ENCODE measurements at regions not wholly inside any gene's neighbourhood (a gene's known extent, or its start where the extent isn't known, plus 50 kb on each side); places are given as distances from the start of the nearest gene placed in this dataset.
"Not testable (repeated sequence)": the region's sequence is repeated elsewhere in the genome, so short reads cannot be mapped to it uniquely, and the experiment has no call there.

DNA sequence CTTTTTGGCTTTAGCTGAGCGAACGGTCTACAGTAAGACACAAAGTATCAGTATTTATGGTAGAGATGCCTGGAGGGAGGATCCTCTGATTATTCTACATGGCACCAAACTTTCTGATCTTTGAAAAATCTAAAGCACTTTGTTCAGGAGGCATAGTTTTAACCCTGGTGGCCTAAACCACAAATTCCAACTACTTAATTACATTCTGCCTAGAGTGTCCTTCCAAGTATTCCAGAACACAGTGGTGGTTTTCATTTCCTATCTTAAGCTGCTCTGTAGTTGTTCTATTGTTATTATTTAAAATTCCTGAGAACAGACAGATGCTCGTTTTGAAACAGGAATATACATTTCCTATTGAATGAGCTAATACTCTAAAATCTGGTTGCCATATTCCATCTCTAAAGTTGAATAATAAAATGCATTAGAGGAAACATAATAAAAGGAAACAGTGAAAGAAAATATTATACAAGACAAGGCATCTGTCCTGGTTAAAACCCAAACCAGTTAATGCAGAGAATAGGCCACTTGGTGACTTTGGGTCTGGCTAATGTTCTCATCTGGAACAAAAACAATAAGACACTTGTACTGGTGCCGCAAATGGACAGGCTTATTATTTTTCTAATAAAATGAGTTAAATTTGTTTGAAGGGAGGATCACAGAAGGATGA is 657.4 kb downstream of the SPRY1 start:
- DNase-seq (ENCODE audit: low read depth), result no peak

DNA sequence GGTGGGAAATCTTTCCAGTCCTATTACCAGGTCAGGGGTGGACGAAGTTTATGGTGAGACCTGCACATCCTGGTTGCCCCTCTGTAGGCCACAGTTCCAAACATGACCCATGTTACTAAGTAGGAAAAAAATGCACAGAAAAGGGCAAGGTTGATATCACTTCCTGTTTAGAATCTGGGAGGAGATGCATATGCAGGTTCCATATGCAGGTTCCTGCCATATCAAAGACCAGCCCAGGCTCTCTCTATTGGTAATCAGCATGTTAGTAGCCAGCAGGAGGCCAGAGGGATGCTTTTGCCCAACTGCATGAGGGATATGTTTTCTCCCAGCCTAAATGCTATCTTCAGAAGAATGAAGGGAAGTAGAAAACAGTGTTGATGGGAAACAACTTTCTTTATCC is 657.2 kb downstream of the ANKRD50 start:
- DNase-seq (ENCODE audit: low read depth), result no peak

DNA sequence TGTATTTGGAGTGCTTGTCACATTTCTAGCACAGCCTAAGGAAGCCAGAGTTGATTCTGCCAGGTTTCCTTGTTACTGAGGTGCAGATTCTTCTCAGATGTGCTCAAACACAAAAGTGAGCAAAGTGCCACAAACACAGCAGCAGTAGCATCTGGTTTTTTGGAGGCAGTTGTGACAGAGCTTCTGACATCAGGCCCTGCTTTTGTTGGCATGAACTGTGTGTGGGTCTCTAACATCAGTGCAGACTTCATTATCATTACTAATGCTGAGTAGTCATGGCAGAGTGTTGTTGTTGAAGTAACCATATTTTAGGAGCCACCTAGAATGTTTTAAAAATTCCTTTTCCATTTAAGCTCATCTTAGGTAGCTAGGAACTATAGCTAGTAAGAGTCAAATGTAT is 656.6 kb downstream of the ANKRD50 start:
- no peak for DNase-seq (ENCODE audit: low read depth)

DNA sequence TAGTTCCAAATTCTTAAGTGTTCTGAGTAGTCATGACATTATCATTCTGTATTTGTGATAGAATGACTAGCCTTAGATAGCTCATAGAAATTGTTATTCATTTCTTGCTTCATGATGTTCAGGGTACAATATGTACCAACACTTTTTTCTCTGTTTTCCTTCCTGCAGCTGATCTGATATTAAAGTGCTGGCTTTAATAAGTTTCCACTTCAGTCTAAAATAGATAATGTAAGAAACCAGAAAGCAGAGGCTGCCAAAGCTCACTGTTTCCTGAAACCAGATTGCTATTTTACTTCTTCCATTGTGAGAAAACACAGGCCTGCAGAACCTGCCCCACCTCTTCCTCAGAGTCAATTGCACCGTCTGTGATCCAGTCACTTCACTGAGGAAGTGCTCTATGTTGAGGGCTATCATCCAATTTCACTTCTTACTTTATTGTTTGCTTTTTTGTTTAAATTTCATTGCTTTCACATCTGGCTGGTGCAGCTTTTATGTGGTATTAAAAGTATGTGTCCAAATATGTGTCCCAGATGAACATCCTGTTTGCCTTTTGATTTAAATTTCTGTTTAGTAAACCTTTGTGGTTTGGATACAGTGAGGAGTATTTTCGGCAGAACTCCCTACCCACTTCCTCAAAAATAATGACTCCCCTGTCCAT is 652.1 kb downstream of the ANKRD50 start:
- no peak for DNase-seq (ENCODE audit: low read depth)

DNA sequence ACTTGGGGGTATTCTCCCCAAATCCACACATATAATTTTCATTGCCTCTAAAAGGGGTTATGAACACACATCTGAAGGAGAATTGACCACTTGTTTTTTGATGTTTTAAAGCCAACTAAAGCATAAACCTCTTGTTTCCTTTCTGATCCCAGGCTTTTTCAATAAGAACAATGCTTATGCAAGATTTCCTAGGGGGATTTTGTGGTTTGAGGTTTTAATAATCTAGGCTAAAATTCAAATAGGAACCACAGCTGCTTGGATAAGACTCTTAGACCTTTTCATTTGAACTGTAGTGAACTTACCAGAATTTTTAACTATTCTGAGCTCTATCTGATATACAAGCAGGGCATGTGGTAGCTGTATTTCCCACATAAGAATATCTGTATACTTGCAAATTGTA is 651.1 kb downstream of the ANKRD50 start:
- DNase-seq (ENCODE audit: low read depth), result no peak

DNA sequence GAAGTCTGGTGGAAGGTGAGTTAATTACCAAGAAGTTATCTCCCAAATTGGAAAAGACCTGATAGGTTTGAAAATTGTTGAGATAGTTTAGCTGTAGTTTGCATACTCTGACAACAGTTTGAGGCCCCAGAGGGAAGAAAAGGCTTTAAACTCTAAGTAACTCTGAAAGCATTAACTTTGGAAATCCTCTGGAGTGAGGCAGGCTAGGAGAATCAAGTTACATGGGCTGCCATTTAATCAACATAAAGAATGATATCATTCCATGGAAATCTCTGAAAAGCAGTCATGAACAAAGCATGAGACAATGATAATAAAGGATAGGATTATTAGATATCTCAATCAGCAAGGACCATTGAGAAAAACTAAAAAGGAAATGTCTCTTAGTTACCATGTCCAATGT is 647.1 kb downstream of the ANKRD50 start:
- DNase-seq (ENCODE audit: low read depth), result no peak

DNA sequence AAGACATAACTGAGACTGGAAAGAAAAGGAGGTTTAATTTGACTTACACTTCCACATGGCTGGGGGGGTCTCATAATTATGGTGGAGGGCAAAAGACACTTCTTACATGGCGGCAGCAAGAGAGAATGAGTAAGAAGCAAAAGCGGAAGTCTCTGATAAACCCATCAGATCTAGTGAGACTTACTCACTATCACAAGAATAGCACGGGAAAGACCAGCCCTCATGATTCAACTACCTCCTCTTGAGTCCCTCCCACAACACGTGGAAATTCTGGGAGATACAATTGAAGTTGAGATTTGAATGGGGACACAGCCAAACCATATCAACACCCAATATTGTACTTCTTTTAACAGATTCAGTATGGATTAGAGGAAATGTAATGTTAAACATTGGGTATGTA is 646.6 kb downstream of the ANKRD50 start:
- no peak for DNase-seq (ENCODE audit: low read depth)

DNA sequence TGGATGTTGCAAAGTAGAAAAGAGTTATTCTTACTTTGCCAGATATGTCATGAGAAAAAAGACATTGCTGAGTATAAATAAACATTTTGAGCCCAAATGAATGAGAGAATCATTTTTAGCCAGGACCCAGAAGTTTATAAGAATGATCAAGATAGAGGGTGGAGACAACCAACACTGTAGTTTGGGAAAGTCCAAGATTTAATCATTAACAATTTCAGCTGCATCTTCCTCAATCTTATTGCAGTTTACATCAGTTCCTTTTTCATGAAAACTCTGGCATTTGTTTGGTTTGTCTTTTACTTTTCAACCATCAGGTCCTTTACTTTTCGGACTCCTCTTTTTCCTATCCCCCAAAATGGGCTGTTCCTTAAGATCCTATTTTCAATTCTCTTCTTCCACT is 645.9 kb downstream of the ANKRD50 start:
- no peak for DNase-seq (ENCODE audit: low read depth)

DNA sequence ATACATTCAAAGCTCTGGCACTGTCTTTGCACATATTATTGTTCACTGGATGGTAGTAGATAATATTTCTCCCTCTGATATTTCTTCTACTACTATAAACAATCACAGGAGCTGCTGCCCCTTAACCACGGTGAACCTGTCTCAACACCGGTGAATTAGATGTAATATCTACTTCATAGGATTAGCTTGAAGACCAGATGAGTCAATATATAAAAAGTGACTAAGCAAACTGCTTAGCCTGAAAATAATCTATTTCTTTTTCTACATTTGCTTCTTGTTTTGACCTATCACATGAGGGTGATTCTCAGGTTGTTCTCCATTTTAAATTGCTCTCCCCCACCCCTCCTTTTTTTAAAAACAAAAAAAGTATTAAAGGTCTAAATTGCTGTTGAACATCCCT is 645.5 kb downstream of the ANKRD50 start:
- DNase-seq (ENCODE audit: low read depth), result no peak

DNA sequence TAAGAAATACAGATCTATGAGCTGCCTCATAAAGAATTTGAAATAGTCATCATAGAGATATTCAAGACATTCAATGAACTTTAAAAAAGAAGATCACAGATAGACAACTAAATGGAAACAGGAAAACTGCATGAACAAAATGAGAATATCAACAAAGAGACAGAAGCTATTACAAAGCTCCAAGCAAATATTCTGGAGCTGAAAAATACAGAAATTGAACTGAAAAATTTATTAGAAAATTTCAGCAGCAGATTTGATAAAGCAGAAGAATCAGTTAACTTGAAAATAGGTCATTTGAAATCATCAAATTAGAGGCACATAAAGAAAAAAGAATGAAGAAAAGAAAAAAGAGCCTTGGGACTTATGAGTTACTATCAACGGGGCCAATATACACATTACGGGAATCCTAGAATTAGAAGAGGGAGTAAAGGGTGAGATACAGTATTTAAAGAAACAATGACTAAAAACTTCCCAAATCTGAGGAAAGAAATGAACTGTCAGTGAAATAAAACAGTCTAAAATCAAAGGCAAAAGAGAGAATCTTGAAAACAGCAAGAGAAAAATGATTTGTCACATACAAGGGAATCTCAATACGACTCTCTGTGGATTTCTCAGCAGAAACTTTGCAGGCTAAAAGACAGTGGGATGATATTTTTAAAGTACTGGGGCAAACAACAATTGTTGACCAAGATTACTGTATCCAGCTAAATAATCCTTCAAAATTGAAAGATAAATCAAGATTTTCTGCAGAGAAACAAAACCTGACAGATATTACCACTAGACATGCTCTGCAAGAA is 641.6 kb downstream of the ANKRD50 start:
- no peak for DNase-seq (ENCODE audit: low read depth)

DNA sequence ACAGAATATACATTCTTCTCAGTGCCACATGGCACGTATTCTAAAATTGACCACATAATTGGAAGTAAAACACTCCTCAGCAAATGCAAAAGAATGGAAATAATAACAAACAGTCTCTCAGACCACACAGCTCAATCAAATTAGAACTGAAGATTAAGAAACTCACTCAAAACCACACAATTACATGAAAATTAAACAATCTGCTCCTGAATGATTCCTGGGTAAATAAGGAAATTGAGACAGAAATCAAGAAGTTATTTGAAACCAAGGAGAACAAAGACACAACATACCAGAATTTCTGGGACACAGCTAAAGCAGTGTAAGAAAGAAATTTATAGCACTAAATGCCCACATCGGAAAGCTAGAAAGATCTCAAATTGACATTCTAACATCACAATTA is 637.3 kb downstream of the ANKRD50 start:
- DNase-seq (ENCODE audit: low read depth), result not testable (repeated sequence)

DNA sequence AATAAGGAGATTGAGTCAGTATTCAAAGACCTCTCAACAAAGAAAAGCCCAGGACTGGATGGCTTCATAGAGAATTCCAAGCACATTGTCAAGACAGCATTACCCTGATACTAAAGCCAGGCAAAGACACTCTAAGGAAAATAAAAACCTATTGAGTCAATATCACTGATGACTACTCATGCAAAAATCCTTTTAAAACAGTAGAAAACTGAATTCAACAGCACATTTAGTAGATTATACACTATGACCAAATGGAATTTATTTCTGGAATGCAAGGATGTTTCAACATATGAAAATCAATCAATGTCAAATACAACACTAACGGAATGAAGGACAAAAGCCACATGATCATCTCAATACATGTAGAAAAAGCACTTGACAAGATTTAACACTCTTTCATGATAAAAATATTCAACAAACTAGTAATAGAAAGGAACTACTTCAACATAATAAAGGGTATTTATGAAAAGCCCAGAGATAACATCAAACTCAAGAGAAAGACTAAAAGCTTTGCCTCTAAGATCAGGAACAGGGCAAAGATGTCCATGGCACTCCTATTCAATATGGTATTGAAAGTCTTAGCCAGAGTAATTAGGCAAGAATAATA is 633.3 kb downstream of the ANKRD50 start:
- DNase-seq (ENCODE audit: low read depth), result no peak

DNA sequence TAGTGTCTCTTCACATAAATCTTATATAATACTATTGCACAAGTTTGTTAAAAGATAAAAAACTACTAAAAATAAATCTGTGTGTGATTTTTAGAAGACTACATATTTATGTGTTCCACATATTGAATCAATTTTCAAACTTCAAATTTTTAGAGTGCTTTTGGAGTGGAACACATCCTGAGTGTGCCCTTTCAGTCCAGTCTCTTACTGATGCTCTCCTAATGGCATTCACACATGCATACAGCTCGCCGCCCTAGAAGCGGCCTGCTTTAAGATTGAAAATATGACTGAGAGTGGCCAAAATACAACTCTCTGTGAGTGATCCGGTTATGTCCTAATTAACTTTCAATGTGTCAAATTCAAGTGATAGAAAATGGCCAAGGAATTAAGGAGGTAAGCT is 628.8 kb downstream of the ANKRD50 start:
- no peak for DNase-seq (ENCODE audit: low read depth)

DNA sequence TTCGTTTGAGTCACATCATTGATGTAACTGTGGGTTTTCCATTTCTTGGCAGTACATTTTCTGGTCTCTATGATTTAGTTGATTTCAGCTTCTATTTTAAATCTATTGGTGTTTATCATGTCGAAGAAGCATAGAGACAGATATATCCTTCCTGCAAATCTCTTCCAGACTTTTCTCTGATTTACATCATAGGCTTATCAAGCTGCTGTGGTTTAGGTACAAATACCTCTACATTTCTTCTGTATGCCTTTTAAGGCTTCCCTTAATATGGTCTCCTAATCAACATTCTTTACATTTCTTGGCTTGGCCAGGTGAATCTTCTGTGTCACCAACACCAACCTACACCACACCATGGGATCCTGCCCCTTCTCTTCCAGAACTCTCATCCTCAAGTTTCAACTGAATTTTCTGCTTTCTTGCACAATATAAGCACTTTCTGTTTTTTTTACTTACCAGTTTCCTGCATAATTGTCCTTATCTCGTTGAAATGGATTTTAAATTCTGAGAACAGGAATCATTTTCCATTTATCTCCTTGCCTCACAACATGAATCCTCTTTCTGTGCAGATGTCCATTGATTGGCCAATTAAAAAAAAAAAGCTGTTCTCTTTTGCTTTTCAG is 626.9 kb downstream of the ANKRD50 start:
- DNase-seq (ENCODE audit: low read depth), result no peak

DNA sequence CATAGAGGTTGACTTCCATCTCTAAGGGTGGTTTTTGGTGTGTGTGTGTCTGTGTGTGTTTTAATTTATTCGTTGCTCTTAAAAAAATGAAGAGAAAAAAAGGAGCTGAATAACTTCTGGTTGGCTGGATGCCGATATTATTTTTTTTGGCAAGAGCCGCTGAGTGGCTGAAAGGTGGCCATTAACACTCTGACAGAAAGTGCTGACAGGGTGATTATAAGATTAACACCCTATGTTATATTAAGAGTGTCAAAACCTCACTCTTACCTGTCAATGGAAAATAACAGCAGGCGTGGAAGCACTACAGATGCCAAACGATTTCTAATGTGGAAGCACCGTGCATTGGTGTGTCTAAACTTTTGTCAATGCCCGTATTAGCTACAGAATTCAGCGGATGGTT is 622.5 kb downstream of the ANKRD50 start:
- DNase-seq (ENCODE audit: low read depth), result no peak

DNA sequence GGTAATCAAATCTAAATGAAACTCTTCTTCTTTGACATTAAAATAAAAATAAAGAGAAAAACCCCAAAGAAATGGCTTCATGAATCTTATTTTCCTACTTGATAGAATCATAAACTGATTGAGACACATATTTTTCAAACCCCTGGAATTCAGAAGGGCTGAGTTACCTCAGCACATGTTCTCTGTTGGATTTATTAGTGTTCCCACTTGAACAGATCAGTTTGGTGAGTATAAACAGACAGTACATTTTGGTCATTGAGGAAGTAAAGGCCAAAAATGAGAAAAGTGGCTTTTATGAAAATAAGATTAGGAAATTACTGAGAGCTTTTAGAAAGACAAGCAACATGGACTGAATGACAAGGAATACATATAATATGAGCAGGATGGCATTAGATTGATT is 620.4 kb downstream of the ANKRD50 start:
- no peak for DNase-seq (ENCODE audit: low read depth)

DNA sequence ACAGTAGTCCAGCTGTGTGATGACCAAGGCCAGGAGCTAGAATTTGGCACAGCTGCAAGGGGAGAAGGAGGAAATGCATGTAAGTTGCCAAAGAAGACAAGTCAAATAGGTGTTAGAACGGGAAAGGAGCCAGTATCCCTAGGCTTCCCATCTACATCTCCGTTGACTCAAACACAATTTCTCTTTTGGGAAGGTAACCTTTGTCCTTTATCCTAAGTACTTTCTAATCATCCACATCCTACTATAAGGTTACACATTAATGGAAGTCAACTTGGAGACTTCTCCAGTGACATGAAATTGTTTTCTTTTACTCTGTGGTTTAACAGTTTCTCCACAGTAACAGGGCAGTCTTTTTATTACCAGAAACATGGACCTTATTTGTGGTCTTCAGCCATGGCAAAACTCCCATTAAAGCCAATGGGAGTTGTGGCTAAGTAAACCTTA is 620.0 kb downstream of the ANKRD50 start:
- DNase-seq (ENCODE audit: low read depth), result no peak

DNA sequence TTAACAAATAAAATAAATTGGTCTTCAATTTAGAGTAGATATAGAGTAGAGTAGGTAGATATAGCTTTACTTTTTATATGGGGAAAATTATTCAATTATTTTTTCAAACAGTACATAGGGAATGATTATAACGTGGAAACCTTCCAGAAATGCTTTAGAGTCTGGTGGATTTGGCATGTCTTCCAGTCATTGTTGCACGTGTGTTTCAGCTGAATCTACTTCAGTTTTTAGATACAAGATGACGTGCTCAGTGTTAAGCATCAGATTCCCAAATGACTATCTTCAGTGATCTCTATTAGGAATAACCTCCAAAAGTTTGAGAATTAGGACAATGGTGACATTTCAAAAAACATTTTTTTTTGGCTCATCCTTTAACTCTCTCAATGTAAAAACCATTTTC is 616.9 kb downstream of the ANKRD50 start:
- no peak for DNase-seq (ENCODE audit: low read depth)

DNA sequence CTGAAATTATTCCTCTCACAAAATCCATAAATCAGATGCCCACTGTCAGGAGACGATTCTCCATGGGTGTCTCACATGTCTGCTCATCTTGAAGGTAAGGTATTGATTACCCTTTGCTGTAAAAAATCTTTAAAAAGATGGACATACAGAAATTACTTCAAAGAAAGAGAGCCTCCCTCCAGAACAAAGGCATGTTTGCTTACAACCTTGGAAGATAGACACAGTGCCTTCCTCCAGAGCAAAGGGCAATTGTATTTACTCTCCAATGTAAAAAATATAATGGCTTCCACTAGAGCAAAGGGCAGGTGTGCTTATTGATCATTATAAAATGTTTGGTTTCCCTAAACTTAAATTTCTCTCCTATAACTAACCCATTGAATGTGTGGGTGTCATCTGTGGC is 616.2 kb downstream of the ANKRD50 start:
- no peak for DNase-seq (ENCODE audit: low read depth)

DNA sequence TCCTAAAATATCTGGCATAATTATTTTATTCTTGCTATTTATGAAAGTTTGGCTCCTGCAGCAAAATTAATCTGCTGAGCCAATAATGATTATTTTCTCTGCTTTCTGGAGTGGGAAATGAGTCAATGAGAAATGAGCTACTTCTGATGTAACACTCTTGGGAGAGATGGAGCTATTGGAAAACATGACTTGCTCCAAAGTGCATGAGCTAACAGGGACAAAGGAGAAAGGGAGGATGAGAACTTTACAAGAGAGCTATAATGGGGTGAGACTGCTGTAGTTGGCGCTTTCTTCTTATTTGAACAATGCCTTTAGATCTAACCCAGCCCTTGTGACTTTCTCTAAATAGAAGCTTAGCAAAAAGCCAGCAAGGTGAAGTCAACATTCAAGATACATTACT is 615.1 kb downstream of the ANKRD50 start:
- DNase-seq (ENCODE audit: low read depth), result no peak

DNA sequence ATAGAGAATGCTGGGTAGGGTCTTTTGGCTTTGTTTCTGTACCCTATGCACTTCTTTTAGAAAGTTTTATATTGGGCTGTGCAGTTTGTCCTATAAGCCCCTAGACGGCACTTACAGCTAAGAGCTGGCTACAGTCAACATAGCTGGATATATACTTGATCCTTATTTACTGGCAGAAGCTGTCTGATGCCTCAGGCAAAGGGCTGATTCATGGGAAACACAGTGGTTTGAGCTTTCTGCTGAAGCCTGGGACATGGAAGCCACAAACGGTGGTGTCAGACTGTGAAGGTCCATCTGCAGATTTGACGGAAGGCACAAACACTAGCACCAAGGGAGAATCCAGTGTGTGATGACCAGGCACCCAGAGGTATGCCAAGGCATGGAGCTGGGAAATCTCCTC is 608.4 kb downstream of the ANKRD50 start:
- DNase-seq (ENCODE audit: low read depth), result no peak

DNA sequence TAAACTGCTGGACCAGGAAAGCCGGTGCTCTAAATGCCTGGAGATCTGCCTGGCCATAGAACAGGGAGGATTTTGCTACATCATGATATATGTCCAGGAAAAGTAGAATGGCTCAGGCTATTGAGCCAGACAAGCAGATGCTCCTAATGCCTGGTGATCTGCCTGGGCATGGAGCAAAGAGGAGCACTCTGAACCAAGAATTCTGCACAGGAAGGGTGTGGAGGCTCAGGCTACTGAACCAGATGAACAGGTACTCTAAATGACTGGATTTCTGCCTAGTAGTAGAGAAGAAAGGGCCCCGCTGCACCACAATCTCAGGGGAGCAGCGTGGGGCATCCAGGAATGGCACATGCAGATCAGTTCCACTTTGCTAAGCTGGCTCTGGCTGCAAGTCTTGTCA is 607.9 kb downstream of the ANKRD50 start:
- no peak for DNase-seq (ENCODE audit: low read depth)
